ENCODE measurements at regions not wholly inside any gene's neighbourhood (a gene's known extent, or its start where the extent isn't known, plus 50 kb on each side); places are given as distances from the start of the nearest gene placed in this dataset.
"Not testable (repeated sequence)": the region's sequence is repeated elsewhere in the genome, so short reads cannot be mapped to it uniquely, and the experiment has no call there.

GRCh38 chr17:20387549-20387948 is 79.8 kb downstream of the LGALS9B start:
- DNase-seq = not testable (repeated sequence)

- peak; percentile 15 for DNase-seq
Measured at GRCh38 chr17:20381358-20382300, 85.7 kb downstream of the LGALS9B start.

GRCh38 chr17:20380625-20381024 is 86.7 kb downstream of the LGALS9B start:
- DNase-seq = not testable (repeated sequence)

- not testable (repeated sequence) for DNase-seq
Measured at GRCh38 chr17:20379251-20379650, 88.1 kb downstream of the LGALS9B start.

GRCh38 chr17:20376642-20377041 is 90.7 kb downstream of the LGALS9B start:
- not testable (repeated sequence) for DNase-seq

GRCh38 chr17:20375745-20376144 is 91.6 kb downstream of the LGALS9B start:
- DNase-seq = not testable (repeated sequence)

All from kidney glomerular epithelial cell (primary cell).